Adrenal gland (tissue), 9 donors: ENCODE measurements at regions not wholly inside any gene's neighbourhood (a gene's known extent, or its start where the extent isn't known, plus 50 kb on each side); places are given as distances from the start of the nearest gene placed in this dataset.

ENCODE experiments used
- DNase-seq, 7 donors: peaks; one replicate each; pipeline ENCODE4 v3.0.0-alpha.2; 2019 to 2020
- H3K27ac ChIP-seq, 5 donors: fragments of 200-600 bp; sonication (generic) in 4 of 5; 1 replicate in 3 of 5; 2 replicates in 2 of 5; pipeline versions ENCODE4 v1.5.1 to v1.8.0; 2016 to 2020; ENCODE audit warnings: mild to moderate bottlenecking in 1 of 5
- H3K27me3 ChIP-seq: fragments of 200-600 bp; 2 replicates; pipeline ENCODE4 v1.8.0; 2021
- H3K36me3 ChIP-seq, 2 donors: fragments of 200-600 bp; replicated peaks in 1 of 2; 1 replicate in 1 of 2; 2 replicates in 1 of 2; pipeline versions ENCODE4 v1.5.1 to v1.8.0; 2018 to 2022
- H3K4me1 ChIP-seq, 2 donors: fragments of 200-600 bp; replicated peaks in 1 of 2; 1 replicate in 1 of 2; 2 replicates in 1 of 2; pipeline versions ENCODE4 v1.5.1 to v1.8.0; 2018 to 2021
- H3K4me3 ChIP-seq, 4 donors: fragments of 200-600 bp; sonication (generic) in 3 of 4; one replicate each; pipeline ENCODE4 v1.5.1; 2016 to 2018
- H3K9me3 ChIP-seq, 3 donors: fragments of 200-600 bp; sonication (generic) in 1 of 3; replicated peaks in 1 of 3; 1 replicate in 2 of 3; 2 replicates in 1 of 3; pipeline versions ENCODE4 v1.5.1 to v1.8.0; 2016 to 2021
- POLR2A ChIP-seq, 2 donors: fragments of 450-650 bp; IDR thresholded peaks; one replicate each; pipeline ENCODE4 v1.6.1; 2017; ENCODE audit warnings: antibody characterized with exemption in 2 of 2, mild to moderate bottlenecking in 2 of 2, moderate library complexity in 1 of 2
- WGBS, 4 donors: extraction: QIAGEN DNeasy Blood & Tissue Kit in 2 of 4; methylation state at CpG; one replicate each; pipeline versions ENCODE4 v1.1.5 to v1.1.7; 2013 to 2017; 5-methylcytosine and 5-hydroxymethylcytosine counted together
- intact Hi-C, 2 donors: fragments of 100-400 bp; cut with DNase I; formaldehyde crosslinking; loops; one replicate each; pipeline versions ENCODE4 v1.14.1 to v1.15.0; 2022 to 2023
- TF ChIP-seq, protein P1 (sequence below), 6 experiments: fragments of 450-650 bp in 4 of 6; fragments of 200-600 bp in 2 of 6; sonication (generic) in 1 of 6; IDR thresholded peaks; 1 replicate in 5 of 6; 2 replicates in 1 of 6; pipeline versions ENCODE4 v1.5.1 to v1.8.0; 2016 to 2021; ENCODE audit warnings: antibody characterized with exemption in 6 of 6, mild to moderate bottlenecking in 2 of 6, moderate library complexity in 1 of 6
- donor health status: healthy with polysubstance abuse.
- donor health status: Bipolar disorder and iron deficiency.
- donor health status: DM: yes; HTN: yes; CAD: no.
- donor health status: DM: no; HTN: no; CAD: no.
- donor health status: DM: no; HTN: no; CAD: no.

DNA sequence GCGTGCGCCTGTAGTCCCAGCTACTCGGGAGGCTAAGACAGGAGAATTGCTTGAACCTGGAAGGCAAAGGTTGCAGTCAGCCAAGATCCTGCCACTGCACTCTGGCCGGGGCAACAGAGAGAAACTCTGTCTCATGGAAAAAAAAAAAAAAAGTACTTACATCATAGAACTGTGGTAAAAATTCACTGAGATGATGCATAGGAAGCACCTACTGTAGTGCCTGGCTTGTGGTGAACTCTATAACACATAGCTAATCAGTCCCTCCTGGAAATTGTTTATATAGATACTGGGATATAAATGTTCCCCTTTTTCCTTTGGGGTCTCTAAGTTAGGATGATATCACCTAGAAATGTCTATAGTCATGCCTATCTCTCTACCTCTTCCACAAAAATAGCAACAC, 89.7 kb upstream of the CPM start:
- Histone ChIP-seq H3K27ac (no peak overlapping the region), H3K36me3 (no peaks in the 10 kb centered on the region), H3K4me3 (no peak overlapping the region), H3K9me3 (no peaks in the 10 kb centered on the region), H3K4me1 (no peaks in the 10 kb centered on the region), H3K27me3 (no peaks in the 10 kb centered on the region)
- intact Hi-C loops: no loop called here
- 93 to 96% (median 95%) methylated on average over 4 of the region's 4 CpGs for WGBS, 4 donors
- no peak for DNase-seq
- TF ChIP-seq, protein P1, sequence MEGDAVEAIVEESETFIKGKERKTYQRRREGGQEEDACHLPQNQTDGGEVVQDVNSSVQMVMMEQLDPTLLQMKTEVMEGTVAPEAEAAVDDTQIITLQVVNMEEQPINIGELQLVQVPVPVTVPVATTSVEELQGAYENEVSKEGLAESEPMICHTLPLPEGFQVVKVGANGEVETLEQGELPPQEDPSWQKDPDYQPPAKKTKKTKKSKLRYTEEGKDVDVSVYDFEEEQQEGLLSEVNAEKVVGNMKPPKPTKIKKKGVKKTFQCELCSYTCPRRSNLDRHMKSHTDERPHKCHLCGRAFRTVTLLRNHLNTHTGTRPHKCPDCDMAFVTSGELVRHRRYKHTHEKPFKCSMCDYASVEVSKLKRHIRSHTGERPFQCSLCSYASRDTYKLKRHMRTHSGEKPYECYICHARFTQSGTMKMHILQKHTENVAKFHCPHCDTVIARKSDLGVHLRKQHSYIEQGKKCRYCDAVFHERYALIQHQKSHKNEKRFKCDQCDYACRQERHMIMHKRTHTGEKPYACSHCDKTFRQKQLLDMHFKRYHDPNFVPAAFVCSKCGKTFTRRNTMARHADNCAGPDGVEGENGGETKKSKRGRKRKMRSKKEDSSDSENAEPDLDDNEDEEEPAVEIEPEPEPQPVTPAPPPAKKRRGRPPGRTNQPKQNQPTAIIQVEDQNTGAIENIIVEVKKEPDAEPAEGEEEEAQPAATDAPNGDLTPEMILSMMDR (IDR thresholded peaks at IDR 0.05): no peak
- TF ChIP-seq POLR2A (IDR thresholded peaks at IDR 0.05): no peak

DNA sequence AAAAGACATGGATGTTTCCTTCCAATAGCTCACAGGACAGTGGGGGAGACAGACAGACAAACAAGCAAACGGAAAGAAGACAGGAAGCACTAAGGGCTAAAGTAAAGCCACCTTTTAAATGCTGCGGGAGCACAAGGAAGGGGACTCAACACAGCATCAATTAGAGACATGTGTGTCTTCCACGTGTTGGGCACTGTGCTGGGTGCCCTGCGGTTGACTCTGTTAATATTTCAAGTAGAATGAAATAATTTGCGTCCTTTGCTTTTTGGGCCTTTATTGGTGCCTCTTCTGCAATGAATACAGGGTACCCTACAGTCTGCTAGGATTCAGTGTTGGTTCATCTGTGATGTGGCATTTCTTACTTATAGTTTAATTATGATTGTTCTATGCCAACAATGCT, 90.9 kb upstream of the CPM start:
- H3K36me3 ChIP-seq: no peaks in the 10 kb centered on the region
- H3K4me1 ChIP-seq: no peaks in the 10 kb centered on the region
- no peak overlapping the region for H3K27ac ChIP-seq
- no peak for TF ChIP-seq POLR2A (IDR thresholded peaks at IDR 0.05)
- TF ChIP-seq, protein P1 (IDR thresholded peaks at IDR 0.05): no peak
- DNase-seq: no peak
- no peaks in the 10 kb centered on the region for H3K27me3 ChIP-seq
- WGBS, 4 donors: 67 to 83% (median 72%) methylated on average over 5 of the region's 5 CpGs
- no peaks in the 10 kb centered on the region for H3K9me3 ChIP-seq
- intact Hi-C loops: no loop called here
- H3K4me3 ChIP-seq: no peak overlapping the region

DNA sequence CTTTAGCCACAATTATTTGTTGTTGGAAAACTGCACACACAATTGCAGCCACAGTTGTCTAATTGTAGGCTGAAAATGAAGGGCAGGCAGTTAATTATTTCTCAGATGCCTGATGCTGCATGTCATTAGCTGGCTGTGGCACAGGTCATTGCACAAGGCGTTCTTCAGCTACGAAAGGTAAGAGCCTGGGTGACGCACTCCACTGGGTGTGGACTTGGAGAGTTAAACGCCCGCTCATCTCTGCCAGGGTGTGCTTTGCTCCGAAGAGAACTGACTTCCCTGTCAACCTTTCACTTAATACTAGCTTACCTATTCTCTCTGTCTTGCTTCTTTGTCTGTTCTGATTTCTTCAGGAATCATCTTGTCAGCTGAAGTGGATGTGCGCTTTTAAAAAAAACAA, 91.4 kb upstream of the CPM start:
- intact Hi-C loops: no loop called here
- Histone ChIP-seq H3K4me1 (no peaks in the 10 kb centered on the region), H3K4me3 (no peak overlapping the region), H3K36me3 (no peaks in the 10 kb centered on the region), H3K9me3 (no peaks in the 10 kb centered on the region), H3K27me3 (no peaks in the 10 kb centered on the region), H3K27ac (no peak overlapping the region)
- TF ChIP-seq POLR2A (IDR thresholded peaks at IDR 0.05): no peak
- TF ChIP-seq, protein P1 (IDR thresholded peaks at IDR 0.05): no peak
- no peak for DNase-seq
- WGBS, 4 donors: 80 to 88% (median 87%) methylated on average over 7 of the region's 7 CpGs

DNA sequence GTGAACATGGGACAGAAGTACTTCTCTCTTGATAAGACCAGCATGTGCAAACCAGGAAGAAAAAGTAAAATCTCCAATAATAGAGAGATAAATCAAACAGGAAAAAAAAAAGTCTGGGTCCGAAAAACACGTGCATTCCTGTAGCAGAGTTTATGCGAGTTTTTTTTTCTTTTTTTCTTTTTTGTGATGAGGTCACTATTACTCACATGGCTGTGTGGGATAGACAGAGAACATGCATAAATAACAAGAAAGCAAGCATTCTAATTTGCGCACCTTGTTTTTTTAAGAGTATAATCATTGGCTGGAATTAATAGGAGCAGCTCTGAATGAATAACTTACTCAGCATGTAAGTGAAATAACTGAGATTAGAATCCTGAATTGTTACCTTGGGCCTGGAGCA, 91.9 kb upstream of the CPM start:
- Histone ChIP-seq H3K4me3 (no peak overlapping the region), H3K4me1 (no peaks in the 10 kb centered on the region), H3K27me3 (no peaks in the 10 kb centered on the region), H3K27ac (no peak overlapping the region), H3K36me3 (no peaks in the 10 kb centered on the region), H3K9me3 (no peaks in the 10 kb centered on the region)
- TF ChIP-seq POLR2A (IDR thresholded peaks at IDR 0.05): no peak
- TF ChIP-seq, protein P1 (IDR thresholded peaks at IDR 0.05): no peak
- 51 to 75% (median 66%) methylated on average over 4 of the region's 4 CpGs for WGBS, 4 donors
- intact Hi-C loops: no loop called here
- DNase-seq: no peak
